HepG2 (cell line): ENCODE measurements at regions not wholly inside any gene's neighbourhood (a gene's known extent, or its start where the extent isn't known, plus 50 kb on each side); places are given as distances from the start of the nearest gene placed in this dataset.

ENCODE experiments used
- ATAC-seq: fragments of 200-7000 bp; cut with Tn5 transposase; 3 replicates; pipeline ENCODE4 v1.9.1; 2020; ENCODE audit warnings: mild to moderate bottlenecking, moderate library complexity
- BruUV-seq: library from RNA; stranded (reverse); fragments of 400-500 nt; replicated peaks from 2 replicates; lab custom pipeline; 2021; lab: Mats Ljungman, UMichigan
- CTCF ChIA-PET: fragments of 300-600 bp; formaldehyde crosslinking; extraction: SDS; loops from one replicate; lab custom pipeline; 2021; ENCODE audit warnings: low total read pairs, inconsistent platforms, low intra/inter-chr PET ratio; lab: Yijun Ruan, JAX
- POLR2A ChIA-PET: fragments of 350-600 bp; sonication (Branson Sonifier 250); formaldehyde crosslinking; loops from one replicate; lab custom pipeline; 2020; ENCODE audit warnings: antibody characterized with exemption, inconsistent platforms; lab: Yijun Ruan, JAX
- DNase-seq: peaks from one replicate; pipeline ENCODE4 v3.0.0-alpha.2; 2015; ENCODE audit warnings: low spot score
- FAIRE-seq: peaks from 3 replicates; lab custom pipeline; 2011; peaks lifted over from hg19 to GRCh38; lab: Jason Lieb, UNC
- H2AFZ ChIP-seq: one replicate; pipeline ENCODE4 v1.6.1; 2011; ENCODE audit warnings: low read length, inconsistent platforms
- H3K27ac ChIP-seq: fragments of 300-600 bp; 3 replicates; pipeline ENCODE4 v1.8.0; 2011; ENCODE audit warnings: mixed run types, mild to moderate bottlenecking, mixed read lengths, low read length, inconsistent platforms; ENCODE audit not compliant: insufficient read depth; ENCODE audit errors: extremely low read length
- H3K27me3 ChIP-seq, 2 experiments: fragments of 200-600 bp in 1 of 2; 2 replicates in 1 of 2; 3 replicates in 1 of 2; pipeline versions ENCODE4 v1.6.0 to v1.8.0; 2011; ENCODE audit warnings: low read length in 2 of 2, mild to moderate bottlenecking in 2 of 2, moderate library complexity in 2 of 2, inconsistent platforms in 1 of 2; ENCODE audit not compliant: insufficient read depth in 2 of 2, control insufficient read depth in 1 of 2
- H3K36me3 ChIP-seq, 2 experiments: fragments of 200-600 bp in 1 of 2; replicated peaks in 1 of 2; 2 replicates in 1 of 2; 3 replicates in 1 of 2; pipeline versions ENCODE4 v1.5.1 to v1.8.0; 2011; ENCODE audit warnings: low read length in 2 of 2, inconsistent platforms in 1 of 2; ENCODE audit not compliant: insufficient read depth in 2 of 2, control insufficient read depth in 1 of 2
- H3K4me1 ChIP-seq: 2 replicates; pipeline ENCODE4 v1.5.1; 2012; ENCODE audit warnings: low read length, inconsistent platforms; ENCODE audit not compliant: insufficient read depth
- H3K4me2 ChIP-seq: 2 replicates; pipeline ENCODE4 v1.6.0; 2011; ENCODE audit warnings: low read depth, low read length, inconsistent platforms
- H3K4me3 ChIP-seq, 3 experiments: fragments of 200-600 bp in 1 of 3; sonication (generic), shearing (Covaris generic) in 1 of 3; replicated peaks in 1 of 3; 2 replicates each; pipeline ENCODE4 v1.5.1; 2011 to 2016; ENCODE audit warnings: low read length in 3 of 3, inconsistent platforms in 2 of 3, low read depth in 2 of 3, mild to moderate bottlenecking in 2 of 3, control low read depth in 1 of 3, mixed read lengths in 1 of 3; ENCODE audit not compliant: insufficient read depth in 1 of 3
- H3K79me2 ChIP-seq: one replicate; pipeline ENCODE4 v1.6.1; 2011; ENCODE audit warnings: low read length, inconsistent platforms; ENCODE audit not compliant: insufficient read depth
- H3K9ac ChIP-seq: 2 replicates; pipeline ENCODE4 v1.6.0; 2011; ENCODE audit warnings: mild to moderate bottlenecking, low read depth, low read length, inconsistent platforms; ENCODE audit not compliant: insufficient read depth
- H3K9me3 ChIP-seq: 2 replicates; pipeline ENCODE4 v1.5.1; 2012; ENCODE audit warnings: mild to moderate bottlenecking, low read length
- H4K20me1 ChIP-seq: 2 replicates; pipeline ENCODE4 v1.6.0; 2011; ENCODE audit warnings: inconsistent platforms, mild to moderate bottlenecking, low read length, moderate library complexity; ENCODE audit not compliant: insufficient read depth
- IRF9 ChIP-seq: sonication (generic); formaldehyde crosslinking; IDR thresholded peaks from 2 replicates; pipeline ENCODE4 v1.8.0; 2022; ENCODE audit warnings: missing genetic modification reagents, mild to moderate bottlenecking, borderline replicate concordance
- NAIF1 ChIP-seq: sonication (generic); formaldehyde crosslinking; IDR thresholded peaks from 2 replicates; pipeline ENCODE4 v1.5.0; 2020; ENCODE audit warnings: mild to moderate bottlenecking, missing genetic modification reagents, borderline replicate concordance
- POLR2AphosphoS5 ChIP-seq: IDR thresholded peaks from 2 replicates; pipeline ENCODE4 v1.6.1; 2012; ENCODE audit warnings: low read depth, low read length
- SMARCC2 ChIP-seq: fragments of 450-650 bp; IDR thresholded peaks from 2 replicates; pipeline ENCODE4 v1.6.1; 2017; ENCODE audit warnings: antibody characterized with exemption, mild to moderate bottlenecking
- SMC3 ChIP-seq: IDR thresholded peaks from 2 replicates; pipeline ENCODE4 v1.6.1; 2011; ENCODE audit warnings: low read length, improper control_type of control experiment
- STAT5B ChIP-seq: sonication (generic); formaldehyde crosslinking; IDR thresholded peaks from 2 replicates; pipeline ENCODE4 v1.4.0; 2020; ENCODE audit warnings: missing genetic modification reagents
- ZBTB21 ChIP-seq: sonication (generic); formaldehyde crosslinking; IDR thresholded peaks from 2 replicates; pipeline ENCODE4 v1.4.0; 2020; ENCODE audit warnings: missing genetic modification reagents
- ZNF552 ChIP-seq: sonication (generic); formaldehyde crosslinking; IDR thresholded peaks from 2 replicates; pipeline ENCODE4 v1.9.0; 2022; ENCODE audit warnings: missing genetic modification reagents, mild to moderate bottlenecking, borderline replicate concordance
- ZUFSP ChIP-seq: sonication (generic); formaldehyde crosslinking; IDR thresholded peaks from 2 replicates; pipeline ENCODE4 v1.9.0; 2021; ENCODE audit warnings: missing genetic modification reagents, mild to moderate bottlenecking, borderline replicate concordance
- WGBS: methylation state at CpG from one replicate; pipeline ENCODE4 v1.1.6; 2017; ENCODE audit warnings: low lambda C conversion rate; 5-methylcytosine and 5-hydroxymethylcytosine counted together
- in situ Hi-C: cut with HindIII; loops from 2 replicates; pipeline ENCODE4 v1.10.0; 2017; ENCODE audit warnings: low pct_unique_long_range_greater_than_20kb; ENCODE audit not compliant: extremely low pct_ligation_motif_present
- intact Hi-C: fragments of 100-400 bp; cut with micrococcal nuclease; formaldehyde crosslinking; loops from one replicate; pipeline ENCODE4 v1.10.0; 2022; ENCODE audit not compliant: unreplicated experiment

- no peaks in the 10 kb centered on the region for H3K36me3 ChIP-seq
- no peaks in the 10 kb centered on the region for H3K27me3 ChIP-seq
- H3K9me3 ChIP-seq, result no peaks in the 10 kb centered on the region
- CTCF ChIA-PET, result no interaction called here
- no peak for TF ChIP-seq ZUFSP (CRISPR knock-in tag)
- no peak for TF ChIP-seq IRF9 (CRISPR knock-in tag)
- TF ChIP-seq ZBTB21 (CRISPR knock-in tag), result no peak
- TF ChIP-seq NAIF1 (CRISPR knock-in tag), result no peak
- TF ChIP-seq STAT5B, result no peak
- TF ChIP-seq ZNF552 (CRISPR knock-in tag), result no peak
- no peak for TF ChIP-seq SMC3
- TF ChIP-seq SMARCC2, result no peak
- no peak for TF ChIP-seq POLR2AphosphoS5
- POLR2A ChIA-PET, result no interaction called here
- H4K20me1 ChIP-seq, result no peaks in the 10 kb centered on the region
- FAIRE-seq (no peak), DNase-seq (no peak), ATAC-seq (no peak; the same call in 2 of the 3 replicates)
- H3K4me2 ChIP-seq, result no peak overlapping the region
- H3K4me3 ChIP-seq, result no peak overlapping the region
- H2AFZ ChIP-seq, result no peak overlapping the region
- H3K4me1 ChIP-seq, result no peaks in the 10 kb centered on the region
- H3K27ac ChIP-seq, result no peak overlapping the region
- no peaks in the 10 kb centered on the region for H3K79me2 ChIP-seq
- in situ Hi-C loops, result no loop called here
- intact Hi-C loops, result no loop called here
- BruUV-seq, result no TSS peak
- WGBS, result 37% methylated on average over 9 of the region's 9 CpGs
- H3K9ac ChIP-seq, result no peak overlapping the region
These were observed 131.9 kb upstream of the IRS2 start for GRCh38 chr13:109918179-109918711.
